HEK293 (cell line): ENCODE measurements at regions not wholly inside any gene's neighbourhood (a gene's known extent, or its start where the extent isn't known, plus 50 kb on each side); places are given as distances from the start of the nearest gene placed in this dataset.

Experiments used
- CTCF ChIP-seq: fragments of 450-650 bp; formaldehyde crosslinking; IDR thresholded peaks from 2 replicates; pipeline ENCODE4 v1.5.1; 2016; ENCODE audit warnings: missing biosample characterization, missing genetic modification characterization
- ZNF449 ChIP-seq: fragments of 450-650 bp; formaldehyde crosslinking; IDR thresholded peaks from 2 replicates; pipeline ENCODE4 v1.5.1; 2017; ENCODE audit warnings: missing biosample characterization, mild to moderate bottlenecking, missing genetic modification characterization, moderate library complexity
- ZNF555 ChIP-seq: fragments of 450-650 bp; formaldehyde crosslinking; conservative IDR thresholded peaks from 2 replicates; pipeline ENCODE4 v1.5.1; 2017; ENCODE audit warnings: missing biosample characterization, mild to moderate bottlenecking, missing genetic modification characterization, inconsistent platforms

GRCh38 chr4:63583007-63583406, 826.2 kb downstream of the TECRL start:
- TF ChIP-seq CTCF (tag by site-specific recombination) (no peak), ZNF555 (tag by site-specific recombination) (no peak), ZNF449 (tag by site-specific recombination) (no peak)
